CD4-positive, alpha-beta memory T cell (primary cell): ENCODE measurements at regions not wholly inside any gene's neighbourhood (a gene's known extent, or its start where the extent isn't known, plus 50 kb on each side); places are given as distances from the start of the nearest gene placed in this dataset.

ENCODE experiments used
- CTCF ChIA-PET: fragments of 350-600 bp; sonication (Branson Sonifier 250); formaldehyde crosslinking; loops from one replicate; lab custom pipeline; 2021; ENCODE audit warnings: inconsistent platforms; ENCODE audit not compliant: partially characterized antibody; lab: Charles Lee
- POLR2A ChIA-PET: fragments of 350-600 bp; sonication (Branson Sonifier 250); formaldehyde crosslinking; loops from one replicate; lab custom pipeline; 2021; ENCODE audit not compliant: partially characterized antibody; lab: Charles Lee
- DNase-seq, 5 donors: peaks; one replicate each; pipeline versions ENCODE4 v3.0.0 to v3.0.0-alpha.2; 2020 to 2022; ENCODE audit warnings: mixed read lengths in 1 of 5
- H3K27ac ChIP-seq: one replicate; pipeline ENCODE4 v1.7.0; 2013; ENCODE audit warnings: low read depth, low read length
- H3K27me3 ChIP-seq: 2 replicates; pipeline ENCODE4 v1.7.0; 2013; ENCODE audit warnings: mild to moderate bottlenecking, low read length, moderate library complexity; ENCODE audit not compliant: insufficient read depth
- H3K36me3 ChIP-seq: 2 replicates; pipeline ENCODE4 v1.7.0; 2013; ENCODE audit warnings: mild to moderate bottlenecking, low read length, moderate library complexity; ENCODE audit not compliant: insufficient read depth
- H3K4me1 ChIP-seq: 2 replicates; pipeline ENCODE4 v1.7.0; 2013; ENCODE audit warnings: mild to moderate bottlenecking, low read length, moderate library complexity; ENCODE audit not compliant: insufficient read depth
- H3K4me3 ChIP-seq, 2 donors: one replicate each; pipeline ENCODE4 v1.7.0; 2013; ENCODE audit warnings: low read length in 2 of 2, mild to moderate bottlenecking in 1 of 2
- H3K9me3 ChIP-seq, 2 donors: one replicate each; pipeline ENCODE4 v1.7.0; 2013; ENCODE audit warnings: low read length in 2 of 2, control low read depth in 1 of 2; ENCODE audit not compliant: control insufficient read depth in 1 of 2
- H3K27ac Mint-ChIP-seq, 7 donors: one replicate each; pipeline ENCODE4 v1.8.0; 2020 to 2021; ENCODE audit warnings: mixed read lengths in 7 of 7, mild to moderate bottlenecking in 6 of 7, inconsistent platforms in 3 of 7, moderate library complexity in 3 of 7
- H3K27me3 Mint-ChIP-seq, 2 donors: one replicate each; pipeline ENCODE4 v1.8.0; 2020 to 2021; ENCODE audit warnings: mixed read lengths in 2 of 2
- H3K36me3 Mint-ChIP-seq, 2 donors: one replicate each; pipeline ENCODE4 v1.8.0; 2020 to 2021; ENCODE audit warnings: mixed read lengths in 2 of 2, inconsistent platforms in 1 of 2, mild to moderate bottlenecking in 1 of 2
- H3K4me1 Mint-ChIP-seq, 4 donors: one replicate each; pipeline ENCODE4 v1.8.0; 2020 to 2021; ENCODE audit warnings: mixed read lengths in 4 of 4, mild to moderate bottlenecking in 1 of 4
- H3K4me3 Mint-ChIP-seq, 8 donors: one replicate each; pipeline ENCODE4 v1.8.0; 2020 to 2021; ENCODE audit warnings: mixed read lengths in 8 of 8, mild to moderate bottlenecking in 7 of 8, moderate library complexity in 6 of 8, inconsistent platforms in 3 of 8
- H3K9me3 Mint-ChIP-seq, 8 donors: one replicate each; pipeline ENCODE4 v1.8.0; 2020 to 2021; ENCODE audit warnings: mixed read lengths in 8 of 8, mild to moderate bottlenecking in 5 of 8, inconsistent platforms in 3 of 8, moderate library complexity in 1 of 8
- intact Hi-C: fragments of 100-400 bp; cut with micrococcal nuclease; formaldehyde crosslinking; loops from one replicate; pipeline ENCODE4 v1.15.1; 2023

- Histone ChIP-seq H3K27me3 (no peaks in the 10 kb centered on the region), H3K4me3 (no peak overlapping the region), H3K9me3 (no peaks in the 10 kb centered on the region), H3K27ac (no peak overlapping the region), H3K36me3 (no peaks in the 10 kb centered on the region), H3K4me1 (no peaks in the 10 kb centered on the region)
- no peaks in the 10 kb centered on the region for H3K4me1 Mint-ChIP-seq
- POLR2A ChIA-PET, result no interaction called here
- DNase-seq, result no peak
- no peak overlapping the region for H3K27ac Mint-ChIP-seq
- no peak overlapping the region for H3K4me3 Mint-ChIP-seq
- H3K9me3 Mint-ChIP-seq, result peaks cover 0 to 15% (median 1%) of the 10 kb centered on the region in 8 donors
- H3K36me3 Mint-ChIP-seq, result no peaks in the 10 kb centered on the region
- no peaks in the 10 kb centered on the region for H3K27me3 Mint-ChIP-seq
- CTCF ChIA-PET, result no interaction called here
- intact Hi-C loops, result no loop called here
These were observed 332.6 kb downstream of the SLC16A7 start for GRCh38 chr12:59928416-59928815.

DNA sequence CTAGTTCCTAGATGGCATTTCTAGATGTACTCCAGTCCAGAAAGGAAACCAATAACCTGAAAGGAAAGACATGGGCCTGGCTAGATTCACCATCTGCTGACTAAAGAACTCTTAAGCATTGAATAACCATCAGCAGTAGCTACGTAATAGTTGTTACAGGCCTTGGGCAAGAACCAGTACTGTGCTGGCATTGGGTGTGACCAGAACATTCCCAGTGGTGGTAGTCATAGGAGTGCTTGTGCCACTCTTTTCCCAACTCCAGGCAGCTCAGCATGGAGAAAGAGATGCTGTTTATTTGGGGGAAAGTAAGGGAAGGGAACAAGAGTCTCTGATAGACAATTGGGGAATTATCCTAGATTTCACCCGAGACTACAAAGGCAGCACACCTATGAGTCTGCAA, 333.3 kb downstream of the SLC16A7 start:
- no peak overlapping the region for H3K4me3 ChIP-seq
- H3K4me1 ChIP-seq, result no peaks in the 10 kb centered on the region
- H3K4me1 Mint-ChIP-seq, result no peaks in the 10 kb centered on the region
- ChIA-PET POLR2A (interaction anchor here (0.6 kb wide), 1 partner anchor 1357 kb away, joined by 3 read pairs; no protein-coding TSS in a partner anchor), CTCF (no interaction called here)
- H3K36me3 ChIP-seq, result no peaks in the 10 kb centered on the region
- no peak overlapping the region for H3K27ac Mint-ChIP-seq
- H3K27me3 ChIP-seq, result no peaks in the 10 kb centered on the region
- no peaks in the 10 kb centered on the region for H3K9me3 ChIP-seq
- H3K36me3 Mint-ChIP-seq, result no peaks in the 10 kb centered on the region
- H3K9me3 Mint-ChIP-seq, result peaks cover 0 to 15% (median 0%) of the 10 kb centered on the region in 8 donors
- no peaks in the 10 kb centered on the region for H3K27me3 Mint-ChIP-seq
- no peak overlapping the region for H3K4me3 Mint-ChIP-seq
- DNase-seq, result no peak
- intact Hi-C loops, result no loop called here
- H3K27ac ChIP-seq, result no peak overlapping the region

GRCh38 chr12:59934486-59934885, 338.7 kb downstream of the SLC16A7 start:
- DNase-seq, result no peak
- H3K4me1 Mint-ChIP-seq, result no peaks in the 10 kb centered on the region
- CTCF ChIA-PET, result no interaction called here
- intact Hi-C loops, result no loop called here
- Histone ChIP-seq H3K4me1 (no peaks in the 10 kb centered on the region), H3K36me3 (no peaks in the 10 kb centered on the region), H3K27me3 (no peaks in the 10 kb centered on the region), H3K27ac (no peak overlapping the region), H3K9me3 (no peaks in the 10 kb centered on the region), H3K4me3 (no peak overlapping the region)
- POLR2A ChIA-PET, result no interaction called here
- H3K36me3 Mint-ChIP-seq, result no peaks in the 10 kb centered on the region
- peaks cover 0 to 12% (median 1%) of the 10 kb centered on the region in 8 donors for H3K9me3 Mint-ChIP-seq
- H3K27me3 Mint-ChIP-seq, result no peaks in the 10 kb centered on the region
- H3K4me3 Mint-ChIP-seq, result no peak overlapping the region
- no peak overlapping the region for H3K27ac Mint-ChIP-seq

DNA sequence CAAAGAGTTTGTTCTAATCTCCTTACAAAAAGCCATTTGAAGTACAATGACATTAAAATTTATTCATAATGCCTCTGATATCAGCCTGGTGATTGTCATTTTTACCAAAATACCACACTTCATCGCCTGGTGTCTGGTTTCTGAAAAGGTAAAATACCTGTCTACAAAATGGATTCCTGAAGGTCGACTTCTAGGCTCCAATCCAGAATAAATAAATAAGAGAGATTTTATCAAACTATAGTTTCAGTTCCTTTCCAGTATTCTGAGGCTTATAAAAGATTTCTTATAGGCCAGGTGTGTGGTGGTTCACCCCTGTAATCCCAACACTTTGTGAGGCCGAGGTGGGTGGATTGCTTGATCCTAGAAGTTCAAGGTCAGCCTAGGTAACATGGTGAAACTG, 340.7 kb downstream of the SLC16A7 start:
- Histone ChIP-seq H3K27me3 (no peaks in the 10 kb centered on the region), H3K27ac (no peak overlapping the region), H3K36me3 (no peaks in the 10 kb centered on the region), H3K4me1 (no peaks in the 10 kb centered on the region), H3K9me3 (no peaks in the 10 kb centered on the region), H3K4me3 (no peak overlapping the region)
- Mint-ChIP-seq H3K4me3 (no peak overlapping the region), H3K27ac (no peak overlapping the region), H3K36me3 (no peaks in the 10 kb centered on the region), H3K4me1 (no peaks in the 10 kb centered on the region), H3K9me3 (peaks cover 0 to 4% (median 0%) of the 10 kb centered on the region in 8 donors), H3K27me3 (peaks cover 0 to 1% of the 10 kb centered on the region in 2 donors)
- ChIA-PET POLR2A (no interaction called here), CTCF (no interaction called here)
- intact Hi-C loops, result no loop called here
- no peak for DNase-seq

- H3K27me3 Mint-ChIP-seq, result peaks cover 0 to 1% of the 10 kb centered on the region in 2 donors
- H3K4me1 ChIP-seq, result no peaks in the 10 kb centered on the region
- POLR2A ChIA-PET, result no interaction called here
- CTCF ChIA-PET, result no interaction called here
- H3K36me3 Mint-ChIP-seq, result no peaks in the 10 kb centered on the region
- intact Hi-C loops, result no loop called here
- no peak overlapping the region for H3K27ac ChIP-seq
- no peak overlapping the region for H3K4me3 ChIP-seq
- peaks cover 0 to 4% (median 0%) of the 10 kb centered on the region in 8 donors for H3K9me3 Mint-ChIP-seq
- no peaks in the 10 kb centered on the region for H3K27me3 ChIP-seq
- no peak for DNase-seq
- no peak overlapping the region for H3K4me3 Mint-ChIP-seq
- H3K9me3 ChIP-seq, result no peaks in the 10 kb centered on the region
- no peaks in the 10 kb centered on the region for H3K36me3 ChIP-seq
- no peaks in the 10 kb centered on the region for H3K4me1 Mint-ChIP-seq
- H3K27ac Mint-ChIP-seq, result no peak overlapping the region
These were observed 341.3 kb downstream of the SLC16A7 start for GRCh38 chr12:59937148-59937547.

- no peaks in the 10 kb centered on the region for H3K27me3 ChIP-seq
- no peak overlapping the region for H3K27ac Mint-ChIP-seq
- DNase-seq, result no peak
- H3K27me3 Mint-ChIP-seq, result peaks cover 0 to 1% of the 10 kb centered on the region in 2 donors
- H3K4me1 Mint-ChIP-seq, result no peaks in the 10 kb centered on the region
- POLR2A ChIA-PET, result no interaction called here
- H3K4me3 ChIP-seq, result no peak overlapping the region
- CTCF ChIA-PET, result no interaction called here
- H3K4me1 ChIP-seq, result no peaks in the 10 kb centered on the region
- H3K9me3 ChIP-seq, result no peaks in the 10 kb centered on the region
- H3K36me3 Mint-ChIP-seq, result no peaks in the 10 kb centered on the region
- intact Hi-C loops, result no loop called here
- no peaks in the 10 kb centered on the region for H3K36me3 ChIP-seq
- no peak overlapping the region for H3K27ac ChIP-seq
- no peak overlapping the region for H3K4me3 Mint-ChIP-seq
- peaks cover 0 to 4% (median 0%) of the 10 kb centered on the region in 8 donors for H3K9me3 Mint-ChIP-seq
These were observed 342.5 kb downstream of the SLC16A7 start for GRCh38 chr12:59938190-59938962.

DNA sequence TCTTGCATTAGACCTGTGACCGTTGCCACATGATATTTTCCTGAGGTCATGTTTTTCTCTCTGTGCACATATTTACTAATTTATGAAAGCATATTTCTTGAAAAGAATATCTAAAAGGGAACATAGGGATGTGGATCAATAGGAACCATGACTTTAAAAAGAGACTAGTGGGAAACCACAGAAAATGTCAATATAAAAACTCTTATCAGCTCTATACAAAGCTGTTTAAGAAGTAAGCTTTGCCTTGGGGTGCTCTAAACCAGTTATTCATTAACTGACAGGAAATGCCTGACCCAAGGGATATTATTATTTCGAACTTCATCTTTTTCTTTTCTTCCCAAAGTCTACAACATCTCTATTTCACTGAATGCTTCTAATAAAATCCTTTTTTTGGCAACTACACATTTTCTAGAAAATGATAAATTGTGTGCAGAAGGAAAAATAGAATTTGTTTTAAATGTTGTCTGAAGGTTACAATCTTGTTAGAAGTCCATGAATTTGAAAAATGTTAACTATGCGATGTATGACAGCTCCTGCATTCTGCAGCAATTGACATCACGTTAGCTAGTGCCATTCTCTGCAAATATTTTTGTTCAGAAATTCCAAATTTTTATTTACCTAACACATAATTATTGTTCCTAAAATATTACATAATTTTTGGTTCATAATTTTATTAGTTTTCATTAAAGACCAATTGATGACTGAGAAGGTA, 345.0 kb downstream of the SLC16A7 start:
- H3K9me3 Mint-ChIP-seq, result peaks cover 0 to 4% (median 0%) of the 10 kb centered on the region in 8 donors
- peaks cover 0 to 1% of the 10 kb centered on the region in 2 donors for H3K27me3 Mint-ChIP-seq
- no peak for DNase-seq
- H3K27ac Mint-ChIP-seq, result no peak overlapping the region
- no peak overlapping the region for H3K4me3 ChIP-seq
- POLR2A ChIA-PET, result no interaction called here
- no peaks in the 10 kb centered on the region for H3K36me3 ChIP-seq
- CTCF ChIA-PET, result no interaction called here
- H3K4me3 Mint-ChIP-seq, result no peak overlapping the region
- H3K4me1 Mint-ChIP-seq, result no peaks in the 10 kb centered on the region
- intact Hi-C loops, result no loop called here
- H3K27ac ChIP-seq, result no peak overlapping the region
- no peaks in the 10 kb centered on the region for H3K4me1 ChIP-seq
- no peaks in the 10 kb centered on the region for H3K27me3 ChIP-seq
- H3K36me3 Mint-ChIP-seq, result no peaks in the 10 kb centered on the region
- H3K9me3 ChIP-seq, result no peaks in the 10 kb centered on the region
